ENCODE measurements at regions not wholly inside any gene's neighbourhood (a gene's known extent, or its start where the extent isn't known, plus 50 kb on each side); places are given as distances from the start of the nearest gene placed in this dataset.
"Not testable (repeated sequence)": the region's sequence is repeated elsewhere in the genome, so short reads cannot be mapped to it uniquely, and the experiment has no call there.

GRCh38 chr14:76699209-76699938 lies 61.9 kb upstream of the VASH1 start:
- no peaks in the 10 kb centered on the region for H3K27me3 ChIP-seq
- H3K27ac ChIP-seq = no peak overlapping the region
- no peak for DNase-seq
- no peaks in the 10 kb centered on the region for H3K36me3 ChIP-seq
- TF ChIP-seq POLR2A (IDR thresholded peaks at IDR 0.05) = no peak
- TF ChIP-seq CTCF (IDR thresholded peaks at IDR 0.05) = no peak
- H3K9me3 ChIP-seq = no peaks in the 10 kb centered on the region
- intact Hi-C loops (cut with DNase I) = no loop called here
- no peaks in the 10 kb centered on the region for H3K4me1 ChIP-seq
- WGBS, 2 donors = 71 to 72% methylated on average over 6 of the region's 6 CpGs
- no peak overlapping the region for H3K4me3 ChIP-seq

GRCh38 chr14:76699939-76700590 lies 61.2 kb upstream of the VASH1 start:
- H3K9me3 ChIP-seq = no peaks in the 10 kb centered on the region
- WGBS, 2 donors = 82 to 85% methylated on average over 8 of the region's 8 CpGs
- intact Hi-C loops (cut with DNase I) = no loop called here
- H3K4me3 ChIP-seq = no peak overlapping the region
- no peak overlapping the region for H3K27ac ChIP-seq
- no peak for DNase-seq
- H3K36me3 ChIP-seq = no peaks in the 10 kb centered on the region
- no peaks in the 10 kb centered on the region for H3K27me3 ChIP-seq
- no peak for TF ChIP-seq CTCF (IDR thresholded peaks at IDR 0.05)
- TF ChIP-seq POLR2A (IDR thresholded peaks at IDR 0.05) = no peak
- no peaks in the 10 kb centered on the region for H3K4me1 ChIP-seq

GRCh38 chr14:76701436-76701835 lies 59.8 kb upstream of the VASH1 start:
- Histone ChIP-seq H3K4me3 (no peak overlapping the region), H3K36me3 (no peaks in the 10 kb centered on the region), H3K27me3 (no peaks in the 10 kb centered on the region), H3K4me1 (no peaks in the 10 kb centered on the region), H3K27ac (no peak overlapping the region), H3K9me3 (no peaks in the 10 kb centered on the region)
- intact Hi-C loops (cut with DNase I) = no loop called here
- DNase-seq = no peak
- WGBS, 2 donors = 84 to 91% methylated on average over 3 of the region's 3 CpGs
- no peak for TF ChIP-seq CTCF (IDR thresholded peaks at IDR 0.05)
- no peak for TF ChIP-seq POLR2A (IDR thresholded peaks at IDR 0.05)

GRCh38 chr14:76701981-76702380 lies 59.3 kb upstream of the VASH1 start:
- Histone ChIP-seq H3K9me3 (no peaks in the 10 kb centered on the region), H3K4me3 (no peak overlapping the region), H3K27me3 (no peaks in the 10 kb centered on the region), H3K4me1 (no peaks in the 10 kb centered on the region), H3K36me3 (no peaks in the 10 kb centered on the region), H3K27ac (no peak overlapping the region)
- intact Hi-C loops (cut with DNase I) = no loop called here
- DNase-seq = no peak
- WGBS, 2 donors = 69 to 82% methylated on average over 2 to 3 of the region's 3 CpGs
- TF ChIP-seq POLR2A (IDR thresholded peaks at IDR 0.05) = no peak
- no peak for TF ChIP-seq CTCF (IDR thresholded peaks at IDR 0.05)

GRCh38 chr14:76705214-76705613 lies 56.1 kb upstream of the VASH1 start:
- WGBS, 2 donors = 82 to 88% methylated on average over 6 of the region's 6 CpGs
- Histone ChIP-seq H3K27me3 (no peaks in the 10 kb centered on the region), H3K4me3 (no peak overlapping the region), H3K36me3 (no peaks in the 10 kb centered on the region), H3K9me3 (no peaks in the 10 kb centered on the region), H3K4me1 (no peaks in the 10 kb centered on the region), H3K27ac (no peak overlapping the region)
- intact Hi-C loops (cut with DNase I) = no loop called here
- no peak for DNase-seq
- TF ChIP-seq POLR2A (IDR thresholded peaks at IDR 0.05) = no peak
- no peak for TF ChIP-seq CTCF (IDR thresholded peaks at IDR 0.05)

- H3K27ac ChIP-seq; intact Hi-C loops (cut with DNase I); H3K9me3 ChIP-seq; H3K4me3 ChIP-seq; H3K27me3 ChIP-seq; H3K36me3 ChIP-seq; H3K4me1 ChIP-seq; DNase-seq: not testable (repeated sequence)
- WGBS, 2 donors = 58 to 89% methylated on average over 2 of the region's 2 CpGs
Observed at GRCh38 chr14:76706207-76706606, 55.1 kb upstream of the VASH1 start.

Measured in esophagus squamous epithelium (tissue), 5 donors.